DOHH2 (cell line): ENCODE measurements at regions not wholly inside any gene's neighbourhood (a gene's known extent, or its start where the extent isn't known, plus 50 kb on each side); places are given as distances from the start of the nearest gene placed in this dataset.

Experiments
- H3F3A ChIP-seq: fragments of 200-600 bp; sonication (generic), shearing (Covaris generic); 2 replicates; pipeline ENCODE4 v1.6.0; 2016; ENCODE audit warnings: antibody characterized with exemption, mild to moderate bottlenecking; ENCODE audit not compliant: control insufficient read depth, insufficient read depth
- H3K27ac ChIP-seq: fragments of 200-600 bp; sonication (generic); 2 replicates; pipeline ENCODE4 v1.5.1; 2014; ENCODE audit warnings: low read depth, mild to moderate bottlenecking, low read length, moderate library complexity
- H3K27me3 ChIP-seq: fragments of 200-600 bp; sonication (generic); 2 replicates; pipeline ENCODE4 v1.6.1; 2014; ENCODE audit warnings: mild to moderate bottlenecking, low read length, mixed read lengths; ENCODE audit not compliant: control insufficient read depth
- H3K36me3 ChIP-seq: fragments of 200-600 bp; sonication (generic); 2 replicates; pipeline ENCODE4 v1.6.1; 2014; ENCODE audit warnings: mild to moderate bottlenecking, low read length, moderate library complexity, mixed read lengths; ENCODE audit not compliant: control insufficient read depth
- H3K4me1 ChIP-seq: fragments of 200-600 bp; sonication (generic); 2 replicates; pipeline ENCODE4 v1.6.1; 2014; ENCODE audit warnings: mild to moderate bottlenecking, low read length, mixed read lengths; ENCODE audit not compliant: control insufficient read depth
- H3K4me2 ChIP-seq: fragments of 200-600 bp; sonication (generic); 2 replicates; pipeline ENCODE4 v1.6.0; 2014; ENCODE audit warnings: mild to moderate bottlenecking, low read length, moderate library complexity
- H3K4me3 ChIP-seq: fragments of 200-600 bp; sonication (generic); 2 replicates; pipeline ENCODE4 v1.5.1; 2014; ENCODE audit warnings: mild to moderate bottlenecking, low read length, mixed read lengths
- H3K79me2 ChIP-seq: fragments of 200-600 bp; sonication (generic); 2 replicates; pipeline ENCODE4 v1.6.1; 2014; ENCODE audit warnings: mild to moderate bottlenecking, low read length, mixed read lengths; ENCODE audit not compliant: control insufficient read depth
- H3K9me2 ChIP-seq: fragments of 200-600 bp; sonication (generic); replicated peaks from 2 replicates; pipeline ENCODE4 v1.6.1; 2014; ENCODE audit warnings: mild to moderate bottlenecking, low read length, mixed read lengths; ENCODE audit not compliant: control insufficient read depth
- H3K9me3 ChIP-seq: fragments of 200-600 bp; sonication (generic); 2 replicates; pipeline ENCODE4 v1.6.1; 2014; ENCODE audit warnings: antibody characterized with exemption, low read length, mixed read lengths; ENCODE audit not compliant: control insufficient read depth, insufficient read depth
- H4K20me1 ChIP-seq: fragments of 200-600 bp; sonication (generic); 2 replicates; pipeline ENCODE4 v1.6.0; 2014; ENCODE audit warnings: low read depth, mild to moderate bottlenecking, antibody characterized with exemption, low read length, moderate library complexity; ENCODE audit not compliant: control insufficient read depth, insufficient read depth
- EZH2phosphoT487 ChIP-seq: fragments of 200-600 bp; sonication (generic); IDR thresholded peaks from 2 replicates; pipeline ENCODE4 v1.6.1; 2017; ENCODE audit warnings: borderline replicate concordance, mild to moderate bottlenecking, antibody characterized with exemption, low read length, moderate library complexity, mixed read lengths
- TF ChIP-seq, protein P1 (sequence below): fragments of 200-600 bp; sonication (generic); IDR thresholded peaks from one replicate; pipeline ENCODE4 v1.5.1; 2014; ENCODE audit warnings: antibody characterized with exemption, mild to moderate bottlenecking, low read depth, low read length; ENCODE audit not compliant: poor library complexity, severe bottlenecking

DNA sequence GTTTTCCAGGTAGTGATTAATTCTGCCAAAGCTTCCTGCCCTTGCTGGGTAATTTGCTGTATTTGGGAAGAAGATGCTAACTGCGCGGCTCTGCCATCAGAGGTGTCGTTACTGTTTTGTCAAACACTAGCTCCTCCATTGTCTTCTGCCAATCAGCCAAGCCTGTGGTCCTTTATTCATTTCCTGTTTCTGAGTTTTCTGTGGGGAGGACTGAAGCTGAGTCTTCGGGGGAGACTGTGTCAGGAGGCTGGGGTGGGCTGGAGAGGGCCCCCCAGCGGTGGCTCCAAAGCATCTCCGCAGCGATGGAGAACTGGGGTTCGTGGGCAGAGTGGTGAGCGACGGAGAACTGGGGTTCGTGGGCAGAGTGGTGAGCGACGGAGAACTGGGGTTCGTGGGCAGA lies 322.9 kb upstream of the B3GAT1 start:
- Histone ChIP-seq H3K9me3 (peaks cover 8% of the 10 kb centered on the region; the same call in 1 of the 2 replicates), H3F3A (no peaks in the 10 kb centered on the region), H3K36me3 (no peaks in the 10 kb centered on the region), H4K20me1 (no peaks in the 10 kb centered on the region), H3K79me2 (no peaks in the 10 kb centered on the region), H3K4me2 (no peak overlapping the region), H3K27ac (no peak overlapping the region), H3K27me3 (no peaks in the 10 kb centered on the region), H3K4me1 (no peaks in the 10 kb centered on the region), H3K9me2 (no peaks in the 10 kb centered on the region), H3K4me3 (no peak overlapping the region)
- TF ChIP-seq, protein P1, sequence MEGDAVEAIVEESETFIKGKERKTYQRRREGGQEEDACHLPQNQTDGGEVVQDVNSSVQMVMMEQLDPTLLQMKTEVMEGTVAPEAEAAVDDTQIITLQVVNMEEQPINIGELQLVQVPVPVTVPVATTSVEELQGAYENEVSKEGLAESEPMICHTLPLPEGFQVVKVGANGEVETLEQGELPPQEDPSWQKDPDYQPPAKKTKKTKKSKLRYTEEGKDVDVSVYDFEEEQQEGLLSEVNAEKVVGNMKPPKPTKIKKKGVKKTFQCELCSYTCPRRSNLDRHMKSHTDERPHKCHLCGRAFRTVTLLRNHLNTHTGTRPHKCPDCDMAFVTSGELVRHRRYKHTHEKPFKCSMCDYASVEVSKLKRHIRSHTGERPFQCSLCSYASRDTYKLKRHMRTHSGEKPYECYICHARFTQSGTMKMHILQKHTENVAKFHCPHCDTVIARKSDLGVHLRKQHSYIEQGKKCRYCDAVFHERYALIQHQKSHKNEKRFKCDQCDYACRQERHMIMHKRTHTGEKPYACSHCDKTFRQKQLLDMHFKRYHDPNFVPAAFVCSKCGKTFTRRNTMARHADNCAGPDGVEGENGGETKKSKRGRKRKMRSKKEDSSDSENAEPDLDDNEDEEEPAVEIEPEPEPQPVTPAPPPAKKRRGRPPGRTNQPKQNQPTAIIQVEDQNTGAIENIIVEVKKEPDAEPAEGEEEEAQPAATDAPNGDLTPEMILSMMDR, result no peak
- TF ChIP-seq EZH2phosphoT487, result no peak

DNA sequence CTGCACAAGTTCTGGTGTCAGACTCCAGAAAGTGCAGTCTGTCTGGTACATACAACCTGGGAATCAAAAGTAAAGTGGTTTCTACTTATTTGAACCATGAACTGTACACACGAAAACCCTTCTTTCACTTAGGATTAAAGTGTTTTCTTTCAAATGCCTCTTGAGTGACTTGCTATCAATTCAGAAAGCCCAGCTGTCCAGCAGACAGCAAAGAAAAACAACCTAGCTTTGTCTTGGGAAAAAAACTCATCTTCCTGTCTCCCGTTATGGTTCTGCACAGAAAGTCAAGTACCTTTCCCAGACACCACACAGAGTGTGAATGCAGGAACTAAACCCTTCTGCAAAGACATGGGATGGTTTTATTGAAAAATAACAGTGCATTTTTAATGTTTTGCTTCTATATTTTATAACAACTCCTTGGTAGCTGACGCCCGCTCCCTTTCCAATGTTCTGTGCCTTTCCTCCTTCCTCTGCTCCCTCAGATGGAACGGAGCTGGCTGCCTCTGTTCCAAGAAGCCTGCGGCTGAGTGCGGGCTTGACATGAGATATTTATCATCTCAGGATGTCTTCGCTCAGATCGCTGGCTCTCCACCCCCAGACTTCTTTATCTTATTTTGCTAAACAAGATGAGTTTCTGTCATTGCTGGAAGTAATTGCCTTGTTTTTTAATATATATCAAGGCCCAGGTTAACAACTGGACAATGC lies 322.3 kb upstream of the B3GAT1 start:
- no peaks in the 10 kb centered on the region for H3K9me2 ChIP-seq
- no peak overlapping the region for H3K4me2 ChIP-seq
- no peak for TF ChIP-seq EZH2phosphoT487
- TF ChIP-seq, protein P1, result no peak
- H3K79me2 ChIP-seq, result no peaks in the 10 kb centered on the region
- peaks cover 3% of the 10 kb centered on the region; the same call in 1 of the 2 replicates for H3K9me3 ChIP-seq
- H3K27me3 ChIP-seq, result no peaks in the 10 kb centered on the region
- H4K20me1 ChIP-seq, result no peaks in the 10 kb centered on the region
- H3K4me3 ChIP-seq, result no peak overlapping the region
- no peaks in the 10 kb centered on the region for H3K36me3 ChIP-seq
- no peak overlapping the region for H3K27ac ChIP-seq
- H3K4me1 ChIP-seq, result no peaks in the 10 kb centered on the region
- no peaks in the 10 kb centered on the region for H3F3A ChIP-seq

DNA sequence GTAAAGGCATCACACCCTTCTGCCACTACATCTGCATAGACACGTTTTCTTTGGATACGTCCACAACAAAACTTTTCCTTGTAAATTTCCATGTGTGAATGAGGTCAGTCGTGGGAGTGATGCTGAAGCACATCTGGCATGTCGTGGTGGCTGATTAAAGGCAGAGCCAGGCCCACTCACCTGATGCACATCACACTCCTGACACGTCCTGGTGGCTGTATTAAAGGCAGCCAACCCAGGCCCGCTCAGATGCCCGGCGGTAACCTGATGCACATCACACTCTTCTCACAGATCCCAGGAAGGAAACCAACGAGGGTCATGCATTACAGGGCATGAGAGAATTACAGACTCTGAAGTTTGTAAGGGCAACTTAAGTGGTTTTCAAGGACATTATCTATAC lies 321.6 kb upstream of the B3GAT1 start:
- H3K4me3 ChIP-seq, result no peak overlapping the region
- H3K9me2 ChIP-seq, result no peaks in the 10 kb centered on the region
- H3K27me3 ChIP-seq, result no peaks in the 10 kb centered on the region
- no peaks in the 10 kb centered on the region for H3F3A ChIP-seq
- no peaks in the 10 kb centered on the region for H3K36me3 ChIP-seq
- H3K27ac ChIP-seq, result no peak overlapping the region
- no peaks in the 10 kb centered on the region; the same call in 1 of the 2 replicates for H3K9me3 ChIP-seq
- no peaks in the 10 kb centered on the region for H4K20me1 ChIP-seq
- no peak for TF ChIP-seq EZH2phosphoT487
- TF ChIP-seq, protein P1, result no peak
- H3K4me2 ChIP-seq, result no peak overlapping the region
- no peaks in the 10 kb centered on the region for H3K79me2 ChIP-seq
- no peaks in the 10 kb centered on the region for H3K4me1 ChIP-seq
